PFSK-1 (cell line): ENCODE measurements at regions not wholly inside any gene's neighbourhood (a gene's known extent, or its start where the extent isn't known, plus 50 kb on each side); places are given as distances from the start of the nearest gene placed in this dataset.

Experiments used
- FOXP2 ChIP-seq: optimal IDR thresholded peaks from 2 replicates; pipeline ENCODE3; 2011; ENCODE audit warnings: borderline replicate concordance, control low read depth, inconsistent platforms; ENCODE audit not compliant: insufficient read depth; ENCODE audit errors: extremely low read length, extremely low read depth
- POLR2AphosphoS5 ChIP-seq: IDR thresholded peaks from 2 replicates; pipeline ENCODE4 v1.6.1; 2012; ENCODE audit warnings: low read depth, mild to moderate bottlenecking, control low read depth, low read length, moderate library complexity
- SIN3A ChIP-seq: IDR thresholded peaks from 2 replicates; pipeline ENCODE4 v1.6.1; 2012; ENCODE audit warnings: mild to moderate bottlenecking, low read length, moderate library complexity, borderline replicate concordance; ENCODE audit not compliant: insufficient read depth
- TAF1 ChIP-seq: IDR thresholded peaks from 2 replicates; pipeline ENCODE4 v1.6.1; 2012; ENCODE audit warnings: low read length, control low read depth, borderline replicate concordance; ENCODE audit not compliant: insufficient read depth
- TF ChIP-seq, protein P1 (sequence below), 2 experiments: IDR thresholded peaks; 2 replicates each; pipeline versions ENCODE4 v1.6.1 to v1.8.0; 2011 to 2012; ENCODE audit warnings: low read depth in 2 of 2, low read length in 2 of 2, control low read depth in 1 of 2, inconsistent platforms in 1 of 2, mild to moderate bottlenecking in 1 of 2, moderate library complexity in 1 of 2; ENCODE audit not compliant: insufficient read depth in 1 of 2

DNA sequence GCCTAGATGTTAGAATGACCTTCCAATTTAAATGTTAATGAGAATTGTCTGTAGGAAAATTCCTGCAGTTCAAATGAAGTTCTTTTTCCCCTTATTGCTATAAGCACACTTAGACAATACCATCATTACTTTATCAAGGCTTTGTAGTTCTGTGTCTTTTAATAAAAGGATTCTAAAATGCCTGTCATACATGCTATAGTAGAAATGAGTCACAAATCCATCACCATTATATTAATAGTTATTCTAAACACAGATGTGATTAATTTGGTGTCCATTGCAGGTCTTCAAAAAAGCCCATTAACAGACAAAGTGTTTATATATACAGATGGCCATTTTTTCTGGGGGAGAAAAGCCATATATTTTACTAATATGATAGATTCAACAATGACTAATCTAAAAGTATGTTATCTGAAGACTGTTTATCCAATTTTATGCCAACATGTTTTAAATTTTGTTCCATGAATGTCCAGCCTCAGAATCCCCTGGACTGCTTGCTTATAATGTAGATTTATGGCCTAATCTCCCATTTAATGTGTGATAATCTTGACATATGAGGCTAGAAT is 1678.3 kb upstream of the PCDH20 start:
- TF ChIP-seq FOXP2 = no peak
- TF ChIP-seq POLR2AphosphoS5 = no peak
- no peak for TF ChIP-seq TAF1
- no peak for TF ChIP-seq SIN3A
- TF ChIP-seq, protein P1, sequence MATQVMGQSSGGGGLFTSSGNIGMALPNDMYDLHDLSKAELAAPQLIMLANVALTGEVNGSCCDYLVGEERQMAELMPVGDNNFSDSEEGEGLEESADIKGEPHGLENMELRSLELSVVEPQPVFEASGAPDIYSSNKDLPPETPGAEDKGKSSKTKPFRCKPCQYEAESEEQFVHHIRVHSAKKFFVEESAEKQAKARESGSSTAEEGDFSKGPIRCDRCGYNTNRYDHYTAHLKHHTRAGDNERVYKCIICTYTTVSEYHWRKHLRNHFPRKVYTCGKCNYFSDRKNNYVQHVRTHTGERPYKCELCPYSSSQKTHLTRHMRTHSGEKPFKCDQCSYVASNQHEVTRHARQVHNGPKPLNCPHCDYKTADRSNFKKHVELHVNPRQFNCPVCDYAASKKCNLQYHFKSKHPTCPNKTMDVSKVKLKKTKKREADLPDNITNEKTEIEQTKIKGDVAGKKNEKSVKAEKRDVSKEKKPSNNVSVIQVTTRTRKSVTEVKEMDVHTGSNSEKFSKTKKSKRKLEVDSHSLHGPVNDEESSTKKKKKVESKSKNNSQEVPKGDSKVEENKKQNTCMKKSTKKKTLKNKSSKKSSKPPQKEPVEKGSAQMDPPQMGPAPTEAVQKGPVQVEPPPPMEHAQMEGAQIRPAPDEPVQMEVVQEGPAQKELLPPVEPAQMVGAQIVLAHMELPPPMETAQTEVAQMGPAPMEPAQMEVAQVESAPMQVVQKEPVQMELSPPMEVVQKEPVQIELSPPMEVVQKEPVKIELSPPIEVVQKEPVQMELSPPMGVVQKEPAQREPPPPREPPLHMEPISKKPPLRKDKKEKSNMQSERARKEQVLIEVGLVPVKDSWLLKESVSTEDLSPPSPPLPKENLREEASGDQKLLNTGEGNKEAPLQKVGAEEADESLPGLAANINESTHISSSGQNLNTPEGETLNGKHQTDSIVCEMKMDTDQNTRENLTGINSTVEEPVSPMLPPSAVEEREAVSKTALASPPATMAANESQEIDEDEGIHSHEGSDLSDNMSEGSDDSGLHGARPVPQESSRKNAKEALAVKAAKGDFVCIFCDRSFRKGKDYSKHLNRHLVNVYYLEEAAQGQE (IDR thresholded peaks at IDR 0.05; ENCODE audit: insufficient read depth in 1 of 2, low read depth in 2 of 2, low read length in 2 of 2) = no peak

DNA sequence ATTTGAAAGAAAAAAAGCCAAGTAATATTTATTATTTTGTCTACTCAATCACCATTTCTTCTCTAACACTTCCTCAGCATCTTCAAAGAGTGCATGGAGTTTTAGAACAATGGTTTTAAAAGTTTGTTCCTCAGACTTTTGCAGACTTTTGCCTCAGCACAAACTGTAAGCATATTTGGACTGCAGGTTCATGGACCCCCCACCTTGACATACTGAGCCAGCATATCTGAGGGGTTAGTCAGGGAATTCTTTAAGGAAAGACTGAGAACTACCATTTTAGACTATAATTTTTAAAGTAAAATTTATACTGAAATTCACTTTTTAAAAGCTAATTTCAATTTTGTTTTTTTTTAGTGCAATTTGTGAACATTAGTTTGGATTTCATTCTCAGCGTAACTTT is 1676.8 kb upstream of the PCDH20 start:
- TF ChIP-seq, protein P1 (IDR thresholded peaks at IDR 0.05; ENCODE audit: insufficient read depth in 1 of 2, low read depth in 2 of 2, low read length in 2 of 2) = no peak
- TF ChIP-seq SIN3A (no peak), POLR2AphosphoS5 (no peak), TAF1 (no peak), FOXP2 (no peak)

DNA sequence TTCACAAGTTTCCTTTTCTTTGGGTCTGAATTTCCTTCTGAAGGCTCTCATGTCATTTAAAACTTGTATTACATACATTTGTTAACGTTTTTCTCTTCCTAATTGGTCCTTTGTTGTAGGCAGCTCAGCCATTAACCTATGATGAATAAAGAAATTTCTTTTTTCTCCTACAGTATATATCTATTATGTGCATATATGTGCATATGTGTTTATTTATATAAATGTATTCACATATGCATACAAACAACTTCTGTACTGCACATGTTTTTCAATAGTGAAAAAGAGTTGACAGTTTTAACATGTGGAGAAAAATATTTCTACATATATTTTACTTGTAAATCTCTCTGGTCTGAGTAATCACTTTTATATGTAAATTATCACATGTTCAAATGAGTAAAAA is 1674.9 kb upstream of the PCDH20 start:
- TF ChIP-seq SIN3A = no peak
- no peak for TF ChIP-seq POLR2AphosphoS5
- no peak for TF ChIP-seq FOXP2
- TF ChIP-seq TAF1 = no peak

DNA sequence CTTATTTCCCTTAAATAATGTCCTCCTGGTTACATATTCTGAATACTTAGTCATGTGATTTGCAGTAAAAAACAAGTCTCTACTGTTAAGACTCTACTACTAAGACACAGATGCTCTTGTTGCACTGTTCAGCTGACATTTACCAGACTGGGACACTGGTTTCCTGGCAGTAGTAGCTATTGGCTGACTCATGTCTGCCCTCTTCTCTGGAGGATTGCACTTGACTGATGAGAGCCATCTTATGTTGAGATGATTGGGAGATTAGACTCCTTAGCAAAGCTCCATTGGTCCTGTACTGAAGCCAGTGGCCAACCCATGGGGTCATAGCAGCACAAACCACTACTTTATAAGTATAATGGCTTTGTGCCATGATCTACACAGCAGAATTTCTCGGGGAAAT is 1672.6 kb upstream of the PCDH20 start:
- TF ChIP-seq, protein P1 (IDR thresholded peaks at IDR 0.05; ENCODE audit: insufficient read depth in 1 of 2, low read depth in 2 of 2, low read length in 2 of 2) = no peak
- TF ChIP-seq TAF1 (no peak), FOXP2 (no peak), POLR2AphosphoS5 (no peak), SIN3A (no peak)

DNA sequence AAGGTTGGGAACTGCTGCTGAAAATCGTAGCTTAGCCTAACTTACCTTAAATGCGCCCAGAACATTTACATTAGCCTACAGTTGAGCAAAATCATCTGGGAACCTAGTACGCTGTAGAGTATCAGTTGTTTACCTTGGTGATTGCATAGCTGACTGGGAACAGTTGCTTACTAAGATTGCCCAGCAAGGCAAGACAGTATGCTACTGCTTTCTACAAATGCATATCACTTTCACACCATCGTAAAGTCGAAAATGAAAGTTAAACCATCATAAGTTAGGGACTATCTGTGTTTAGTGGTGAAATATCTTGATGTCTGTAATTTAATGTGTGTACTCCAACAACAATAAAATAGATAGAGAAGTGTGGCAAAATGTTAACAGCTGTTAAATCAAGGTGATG is 1670.6 kb upstream of the PCDH20 start:
- TF ChIP-seq FOXP2 (no peak), TAF1 (no peak), POLR2AphosphoS5 (no peak), SIN3A (no peak)
- TF ChIP-seq, protein P1 (IDR thresholded peaks at IDR 0.05; ENCODE audit: insufficient read depth in 1 of 2, low read depth in 2 of 2, low read length in 2 of 2) = no peak
